ENCODE measurements at regions not wholly inside any gene's neighbourhood (a gene's known extent, or its start where the extent isn't known, plus 50 kb on each side); places are given as distances from the start of the nearest gene placed in this dataset.
A peak's percentile ranks its signal among the peaks of the same experiment; 100 is the strongest.

DNA sequence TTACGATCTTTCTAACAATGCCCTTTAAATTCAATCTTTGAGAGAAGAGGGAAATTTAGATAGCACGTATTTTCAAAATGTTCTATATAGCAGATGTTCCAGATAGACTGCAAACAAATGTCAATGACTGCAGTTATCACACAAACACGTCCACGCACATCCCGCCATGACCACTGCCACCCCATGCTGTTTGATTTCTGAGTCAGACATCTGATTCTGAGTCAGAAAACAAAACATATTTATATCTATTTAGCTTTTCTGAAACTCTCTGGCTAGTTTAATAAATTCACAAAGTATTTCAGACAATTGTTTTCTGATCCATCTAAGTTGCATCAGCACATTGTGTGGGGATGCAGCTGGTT is 105.9 kb upstream of the BCAT1 start:
- DNase-seq (ENCODE audit: low spot score) = no peak
- H3K4me3 Mint-ChIP-seq = no peak overlapping the region
- H3K9ac ChIP-seq = no peak overlapping the region
- H3K4me3 ChIP-seq = no peak overlapping the region
- no peak overlapping the region for H3K27ac ChIP-seq
- H3K4me1 ChIP-seq = no peaks in the 10 kb centered on the region
- H3K36me3 ChIP-seq = no peaks in the 10 kb centered on the region
- H3K27me3 ChIP-seq = no peaks in the 10 kb centered on the region
- peaks cover 2% of the 10 kb centered on the region for H3K9me3 Mint-ChIP-seq
- H2AFZ ChIP-seq (replicated peaks) = no peak overlapping the region
- no peak for TF ChIP-seq EZH2phosphoT487 (IDR thresholded peaks at IDR 0.05)
- TF ChIP-seq, protein P1, sequence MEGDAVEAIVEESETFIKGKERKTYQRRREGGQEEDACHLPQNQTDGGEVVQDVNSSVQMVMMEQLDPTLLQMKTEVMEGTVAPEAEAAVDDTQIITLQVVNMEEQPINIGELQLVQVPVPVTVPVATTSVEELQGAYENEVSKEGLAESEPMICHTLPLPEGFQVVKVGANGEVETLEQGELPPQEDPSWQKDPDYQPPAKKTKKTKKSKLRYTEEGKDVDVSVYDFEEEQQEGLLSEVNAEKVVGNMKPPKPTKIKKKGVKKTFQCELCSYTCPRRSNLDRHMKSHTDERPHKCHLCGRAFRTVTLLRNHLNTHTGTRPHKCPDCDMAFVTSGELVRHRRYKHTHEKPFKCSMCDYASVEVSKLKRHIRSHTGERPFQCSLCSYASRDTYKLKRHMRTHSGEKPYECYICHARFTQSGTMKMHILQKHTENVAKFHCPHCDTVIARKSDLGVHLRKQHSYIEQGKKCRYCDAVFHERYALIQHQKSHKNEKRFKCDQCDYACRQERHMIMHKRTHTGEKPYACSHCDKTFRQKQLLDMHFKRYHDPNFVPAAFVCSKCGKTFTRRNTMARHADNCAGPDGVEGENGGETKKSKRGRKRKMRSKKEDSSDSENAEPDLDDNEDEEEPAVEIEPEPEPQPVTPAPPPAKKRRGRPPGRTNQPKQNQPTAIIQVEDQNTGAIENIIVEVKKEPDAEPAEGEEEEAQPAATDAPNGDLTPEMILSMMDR (IDR thresholded peaks at IDR 0.05) = no peak
- no peak for TF ChIP-seq EZH2 (IDR thresholded peaks at IDR 0.05)
- peaks cover 3% of the 10 kb centered on the region for H3K27me3 Mint-ChIP-seq (ENCODE audit: insufficient read depth, low read depth)
- no peaks in the 10 kb centered on the region for H4K20me1 ChIP-seq (ENCODE audit: low read depth)
- H3K4me1 Mint-ChIP-seq = no peaks in the 10 kb centered on the region
- H3K79me2 ChIP-seq (ENCODE audit: low read depth) = no peaks in the 10 kb centered on the region
- H3F3A ChIP-seq (ENCODE audit: low read depth) = no peaks in the 10 kb centered on the region
- no peak overlapping the region for H3K27ac Mint-ChIP-seq
- no peak overlapping the region for H3K4me2 ChIP-seq
- no peaks in the 10 kb centered on the region for H3K36me3 Mint-ChIP-seq
- no peaks in the 10 kb centered on the region for H3K9me3 ChIP-seq (ENCODE audit: low read depth)

DNA sequence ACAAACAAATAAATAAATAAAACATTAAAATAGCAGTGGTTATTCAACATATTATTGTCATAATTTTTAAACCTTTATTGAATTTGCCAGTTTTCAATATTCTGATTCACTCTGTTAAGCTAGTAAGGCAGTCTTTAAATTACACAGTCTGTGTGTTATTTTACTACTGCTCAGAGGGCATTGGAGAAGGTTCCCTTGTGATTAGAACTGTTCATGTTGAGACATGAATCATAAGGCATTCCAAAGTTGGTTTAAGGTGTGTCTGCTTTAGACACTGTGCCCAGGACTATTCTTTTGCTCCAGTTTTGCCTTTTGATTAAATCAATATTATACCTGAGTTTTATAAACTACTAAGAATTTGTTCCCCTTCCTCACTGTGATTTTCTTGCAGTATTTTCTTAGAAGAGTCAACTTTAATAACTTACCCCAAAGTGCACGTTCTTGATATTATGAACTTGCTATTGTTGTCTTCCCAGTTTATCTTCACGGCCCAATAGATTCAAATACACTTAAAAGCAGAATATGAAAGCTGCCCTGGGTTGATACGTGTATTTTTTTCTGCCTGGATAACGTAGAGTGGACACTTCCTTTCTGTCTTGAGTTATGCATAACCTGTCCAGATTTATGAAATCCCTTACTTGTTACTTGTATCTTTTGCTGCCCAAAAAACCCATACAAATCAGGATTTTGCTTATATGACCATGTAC is 105.3 kb upstream of the BCAT1 start:
- Histone ChIP-seq H3K4me1 (no peaks in the 10 kb centered on the region), H3K27me3 (no peaks in the 10 kb centered on the region), H3K9me3 (ENCODE audit: low read depth) (no peaks in the 10 kb centered on the region), H2AFZ (replicated peaks) (no peak overlapping the region), H3K79me2 (ENCODE audit: low read depth) (no peaks in the 10 kb centered on the region), H3K9ac (no peak overlapping the region), H4K20me1 (ENCODE audit: low read depth) (no peaks in the 10 kb centered on the region), H3K27ac (no peak overlapping the region), H3K4me2 (no peak overlapping the region), H3F3A (ENCODE audit: low read depth) (no peaks in the 10 kb centered on the region), H3K36me3 (no peaks in the 10 kb centered on the region), H3K4me3 (no peak overlapping the region)
- TF ChIP-seq EZH2 (IDR thresholded peaks at IDR 0.05) (no peak), EZH2phosphoT487 (IDR thresholded peaks at IDR 0.05) (no peak)
- TF ChIP-seq, protein P1 (IDR thresholded peaks at IDR 0.05) = no peak
- peaks cover 3% of the 10 kb centered on the region for H3K27me3 Mint-ChIP-seq (ENCODE audit: insufficient read depth, low read depth)
- DNase-seq (ENCODE audit: low spot score) = no peak
- H3K4me1 Mint-ChIP-seq = no peaks in the 10 kb centered on the region
- no peak overlapping the region for H3K4me3 Mint-ChIP-seq
- H3K27ac Mint-ChIP-seq = no peak overlapping the region
- peaks cover 2% of the 10 kb centered on the region for H3K9me3 Mint-ChIP-seq
- H3K36me3 Mint-ChIP-seq = no peaks in the 10 kb centered on the region

DNA sequence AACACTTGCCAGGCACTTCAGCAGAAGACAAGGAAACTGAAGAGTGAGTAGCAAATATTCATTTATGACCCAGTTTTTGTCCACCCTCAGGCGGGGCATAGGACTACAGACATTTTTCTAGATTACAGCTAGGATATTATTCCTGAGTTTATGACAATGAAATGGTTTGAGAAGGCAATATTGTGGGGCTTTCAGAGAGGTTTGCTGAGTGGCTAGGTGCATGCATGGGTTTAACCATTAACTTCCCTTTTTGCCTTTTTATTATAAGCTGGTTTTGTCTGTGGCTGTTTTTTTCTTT is 104.0 kb upstream of the BCAT1 start:
- H3K9me3 Mint-ChIP-seq = peaks cover 5% of the 10 kb centered on the region
- Histone ChIP-seq H3K27ac (no peak overlapping the region), H3K27me3 (no peaks in the 10 kb centered on the region), H3K9ac (no peak overlapping the region), H2AFZ (replicated peaks) (peak overlapping the region; percentile 36), H3K36me3 (no peaks in the 10 kb centered on the region), H3K79me2 (ENCODE audit: low read depth) (no peaks in the 10 kb centered on the region), H3K4me1 (no peaks in the 10 kb centered on the region), H4K20me1 (ENCODE audit: low read depth) (no peaks in the 10 kb centered on the region), H3F3A (ENCODE audit: low read depth) (no peaks in the 10 kb centered on the region), H3K4me3 (no peak overlapping the region), H3K9me3 (ENCODE audit: low read depth) (no peaks in the 10 kb centered on the region), H3K4me2 (no peak overlapping the region)
- H3K4me3 Mint-ChIP-seq = no peak overlapping the region
- H3K36me3 Mint-ChIP-seq = no peaks in the 10 kb centered on the region
- H3K27me3 Mint-ChIP-seq (ENCODE audit: insufficient read depth, low read depth) = peaks cover 3% of the 10 kb centered on the region
- no peak overlapping the region for H3K27ac Mint-ChIP-seq
- TF ChIP-seq, protein P1 (IDR thresholded peaks at IDR 0.05) = no peak
- TF ChIP-seq EZH2phosphoT487 (IDR thresholded peaks at IDR 0.05) = no peak
- TF ChIP-seq EZH2 (IDR thresholded peaks at IDR 0.05) = no peak
- H3K4me1 Mint-ChIP-seq = no peaks in the 10 kb centered on the region
- no peak for DNase-seq (ENCODE audit: low spot score)
